HEK293 (cell line): ENCODE measurements at regions not wholly inside any gene's neighbourhood (a gene's known extent, or its start where the extent isn't known, plus 50 kb on each side); places are given as distances from the start of the nearest gene placed in this dataset.

Source experiments
- CTCF ChIP-seq: fragments of 450-650 bp; formaldehyde crosslinking; IDR thresholded peaks from 2 replicates; pipeline ENCODE4 v1.5.1; 2016; ENCODE audit warnings: missing biosample characterization, missing genetic modification characterization
- KLF10 ChIP-seq: fragments of 450-650 bp; IDR thresholded peaks from 2 replicates; pipeline ENCODE4 v1.5.1; 2018; ENCODE audit warnings: missing biosample characterization, mild to moderate bottlenecking, missing genetic modification characterization
- PBX3 ChIP-seq: sonication (generic); formaldehyde crosslinking; IDR thresholded peaks from 2 replicates; pipeline ENCODE4 v1.8.1; 2022; ENCODE audit warnings: mild to moderate bottlenecking, moderate library complexity, missing genetic modification reagents
- REST ChIP-seq: fragments of 450-650 bp; formaldehyde crosslinking; IDR thresholded peaks from 2 replicates; pipeline ENCODE4 v1.5.1; 2016; ENCODE audit warnings: missing biosample characterization, missing genetic modification characterization
- SP2 ChIP-seq: fragments of 450-650 bp; formaldehyde crosslinking; IDR thresholded peaks from 2 replicates; pipeline ENCODE4 v1.5.1; 2016; ENCODE audit warnings: missing biosample characterization, missing genetic modification characterization
- WT1 ChIP-seq: fragments of 450-650 bp; formaldehyde crosslinking; IDR thresholded peaks from 2 replicates; pipeline ENCODE4 v1.5.1; 2016; ENCODE audit warnings: missing biosample characterization, missing genetic modification characterization
- YY1 ChIP-seq: fragments of 450-650 bp; formaldehyde crosslinking; IDR thresholded peaks from 2 replicates; pipeline ENCODE4 v1.5.1; 2018; ENCODE audit warnings: missing biosample characterization, missing genetic modification characterization
- ZBTB11 ChIP-seq: fragments of 450-650 bp; formaldehyde crosslinking; conservative IDR thresholded peaks from 2 replicates; pipeline ENCODE4 v1.5.1; 2016; ENCODE audit warnings: low read depth, missing biosample characterization, missing genetic modification characterization
- ZNF155 ChIP-seq: fragments of 450-650 bp; formaldehyde crosslinking; IDR thresholded peaks from 2 replicates; pipeline ENCODE4 v1.5.1; 2016; ENCODE audit warnings: missing biosample characterization, missing genetic modification characterization
- ZNF274 ChIP-seq, 2 experiments: fragments of 200-500 bp in 1 of 2; fragments of 450-650 bp in 1 of 2; sonication (Bioruptor generic) in 1 of 2; formaldehyde crosslinking in 1 of 2; IDR thresholded peaks; 2 replicates each; pipeline versions ENCODE4 v1.5.1 to v1.6.1; 2014 to 2016; ENCODE audit warnings: borderline replicate concordance in 1 of 2, inconsistent platforms in 1 of 2, low read length in 1 of 2, missing biosample characterization in 1 of 2, missing genetic modification characterization in 1 of 2
- ZNF521 ChIP-seq: fragments of 450-650 bp; formaldehyde crosslinking; IDR thresholded peaks from 2 replicates; pipeline ENCODE4 v1.5.1; 2017; ENCODE audit warnings: missing biosample characterization, mild to moderate bottlenecking, missing genetic modification characterization
- ZNF692 ChIP-seq: fragments of 450-650 bp; formaldehyde crosslinking; IDR thresholded peaks from 2 replicates; pipeline ENCODE4 v1.5.1; 2016; ENCODE audit warnings: missing biosample characterization, missing genetic modification characterization
- ZNF776 ChIP-seq: fragments of 450-650 bp; formaldehyde crosslinking; IDR thresholded peaks from 2 replicates; pipeline ENCODE4 v1.5.0; 2017; ENCODE audit warnings: missing biosample characterization, missing genetic modification characterization, borderline replicate concordance

GRCh38 chr13:79999601-80000000 lies 341.3 kb downstream of the SPRY2 start:
- TF ChIP-seq CTCF (tag by site-specific recombination) (no peak), ZNF521 (no peak), YY1 (tag by site-specific recombination) (no peak), KLF10 (tag by site-specific recombination) (no peak), WT1 (tag by site-specific recombination) (no peak), REST (tag by site-specific recombination) (no peak), ZNF155 (tag by site-specific recombination) (no peak), ZBTB11 (tag by site-specific recombination) (no peak), ZNF692 (tag by site-specific recombination) (no peak), ZNF776 (tag by site-specific recombination) (no peak), SP2 (tag by site-specific recombination) (no peak), ZNF274 (IDR thresholded peaks at IDR 0.05; ENCODE audit: low read length) (no peak), ZNF274 (tag by site-specific recombination; IDR thresholded peaks at IDR 0.05; ENCODE audit: borderline replicate concordance) (no peak), PBX3 (no peak)
